ENCODE measurements at regions not wholly inside any gene's neighbourhood (a gene's known extent, or its start where the extent isn't known, plus 50 kb on each side); places are given as distances from the start of the nearest gene placed in this dataset.

- no peak for DNase-seq
Measured at GRCh38 chr2:129224022-129224421, 755.4 kb upstream of the RAB6C start.

- no peak for DNase-seq
Measured at GRCh38 chr2:129224486-129224885, 755.0 kb upstream of the RAB6C start.

GRCh38 chr2:129229196-129229595, 750.3 kb upstream of the RAB6C start:
- no peak for DNase-seq

GRCh38 chr2:129229830-129230441, 749.5 kb upstream of the RAB6C start:
- DNase-seq: no peak

GRCh38 chr2:129231924-129232323, 747.5 kb upstream of the RAB6C start:
- no peak for DNase-seq

- no peak for DNase-seq
Measured at GRCh38 chr2:129233166-129233565, 746.3 kb upstream of the RAB6C start.

GRCh38 chr2:129233751-129234406, 745.6 kb upstream of the RAB6C start:
- DNase-seq: peak; percentile 33

- DNase-seq: no peak
Measured at GRCh38 chr2:129236601-129237000, 742.9 kb upstream of the RAB6C start.

GRCh38 chr2:129237966-129238725, 741.3 kb upstream of the RAB6C start:
- no peak for DNase-seq

GRCh38 chr2:129239141-129239540, 740.3 kb upstream of the RAB6C start:
- DNase-seq: no peak

GRCh38 chr2:129240061-129240460, 739.4 kb upstream of the RAB6C start:
- no peak for DNase-seq

- no peak for DNase-seq
Measured at GRCh38 chr2:129242269-129242668, 737.2 kb upstream of the RAB6C start.

GRCh38 chr2:129247751-129248150, 731.7 kb upstream of the RAB6C start:
- no peak for DNase-seq

- DNase-seq: no peak
Measured at GRCh38 chr2:129248198-129248597, 731.3 kb upstream of the RAB6C start.

GRCh38 chr2:129252781-129253460, 726.5 kb upstream of the RAB6C start:
- DNase-seq: no peak

GRCh38 chr2:129253461-129253812, 726.0 kb upstream of the RAB6C start:
- DNase-seq: no peak

- DNase-seq: no peak
Measured at GRCh38 chr2:129254718-129255117, 724.7 kb upstream of the RAB6C start.

- DNase-seq: no peak
Measured at GRCh38 chr2:129255610-129256313, 723.7 kb upstream of the RAB6C start.

GRCh38 chr2:129256642-129257041, 722.8 kb upstream of the RAB6C start:
- no peak for DNase-seq

GRCh38 chr2:129262934-129263333, 716.5 kb upstream of the RAB6C start:
- DNase-seq: no peak

GRCh38 chr2:129263939-129264338, 715.5 kb upstream of the RAB6C start:
- DNase-seq: no peak

- DNase-seq: no peak
Measured at GRCh38 chr2:129267559-129267958, 711.9 kb upstream of the RAB6C start.
